ENCODE measurements at regions not wholly inside any gene's neighbourhood (a gene's known extent, or its start where the extent isn't known, plus 50 kb on each side); places are given as distances from the start of the nearest gene placed in this dataset.

- TF ChIP-seq POLR2A (IDR thresholded peaks at IDR 0.05), result no peak
- TF ChIP-seq CTCF (IDR thresholded peaks at IDR 0.05), result no peak
Observed at GRCh38 chr3:71991681-71992080, 206.7 kb upstream of the PROK2 start.

Measured in right lobe of liver (tissue), 4 donors.